ENCODE measurements at regions not wholly inside any gene's neighbourhood (a gene's known extent, or its start where the extent isn't known, plus 50 kb on each side); places are given as distances from the start of the nearest gene placed in this dataset.

DNA sequence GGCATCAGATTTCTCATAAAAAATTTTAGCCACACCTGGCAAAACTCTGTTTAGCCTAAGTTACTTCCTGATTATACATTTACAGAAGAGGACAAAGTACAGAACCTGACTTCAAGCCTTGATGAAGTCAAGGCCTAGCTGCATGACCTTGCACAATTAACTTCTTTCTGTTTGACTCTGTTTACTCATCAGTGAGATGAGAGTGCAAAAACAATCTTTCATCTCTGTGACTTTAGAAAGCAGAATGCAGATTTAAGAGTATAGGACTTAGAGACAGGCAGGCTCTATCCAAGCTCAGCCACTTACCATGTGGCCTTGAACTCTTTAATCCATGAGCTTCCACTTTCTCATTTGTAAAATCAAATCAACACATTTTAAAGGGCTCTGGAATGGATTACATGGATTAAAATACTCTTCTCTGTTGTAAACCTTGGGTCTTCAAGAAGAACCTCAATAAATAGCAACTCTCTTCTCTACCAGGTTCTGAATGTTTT is 1178.9 kb downstream of the FLRT2 start (continued):
- TF ChIP-seq, protein P1, sequence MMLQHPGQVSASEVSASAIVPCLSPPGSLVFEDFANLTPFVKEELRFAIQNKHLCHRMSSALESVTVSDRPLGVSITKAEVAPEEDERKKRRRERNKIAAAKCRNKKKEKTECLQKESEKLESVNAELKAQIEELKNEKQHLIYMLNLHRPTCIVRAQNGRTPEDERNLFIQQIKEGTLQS (IDR thresholded peaks at IDR 0.05) = peak; percentile 49
- peak; percentile 55 to 65 for TF ChIP-seq RXRA (IDR thresholded peaks at IDR 0.05)
- TF ChIP-seq FOXA2 (IDR thresholded peaks at IDR 0.05) = peak; percentile 84
- peak; percentile 90 for TF ChIP-seq SP1 (IDR thresholded peaks at IDR 0.05)
- no peak for TF ChIP-seq TAF1 (conservative IDR thresholded peaks at IDR 0.05)

DNA sequence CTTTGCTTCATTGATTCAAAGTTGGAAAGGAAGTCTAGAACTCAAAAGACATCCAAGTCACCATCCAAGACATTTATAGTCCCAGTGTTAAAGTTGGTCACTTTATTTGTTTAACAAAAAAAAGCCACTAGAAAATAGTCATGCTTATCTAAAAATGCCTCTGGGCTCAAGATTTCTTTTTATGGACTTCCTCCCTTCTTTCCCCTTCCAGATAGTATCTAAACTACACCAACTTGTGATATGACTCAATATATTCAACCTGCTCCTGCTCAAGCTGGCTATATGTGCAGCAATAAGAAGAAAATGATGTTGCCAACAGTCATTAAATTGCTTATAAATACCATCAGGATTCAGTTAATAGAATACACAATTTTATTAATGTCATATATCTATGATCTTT is 1177.1 kb downstream of the FLRT2 start:
- Histone ChIP-seq H3K4me1 (ENCODE audit: control insufficient read depth in 4 of 4, insufficient read depth in 4 of 4, low read length in 3 of 4) (peaks cover 1 to 20% (median 12%) of the 10 kb centered on the region in 4 donors), H3K4me3 (ENCODE audit: low read depth in 1 of 3, low read length in 3 of 3) (no peak overlapping the region), H3K27me3 (ENCODE audit: control insufficient read depth in 4 of 4, insufficient read depth in 4 of 4, low read length in 3 of 4) (no peaks in the 10 kb centered on the region), H3K9ac (ENCODE audit: low read depth in 1 of 2, low read length in 2 of 2) (no peak overlapping the region), H3K27ac (ENCODE audit: low read depth in 1 of 2, low read length in 2 of 2) (no peak overlapping the region), H3K9me3 (ENCODE audit: control insufficient read depth in 4 of 4, low read length in 3 of 4) (no peaks in the 10 kb centered on the region), H3K36me3 (ENCODE audit: control insufficient read depth in 4 of 4, insufficient read depth in 3 of 4, low read depth in 1 of 4, low read length in 3 of 4) (no peaks in the 10 kb centered on the region)
- DNase-seq (ENCODE audit: low spot score) = no peak
- TF ChIP-seq SP1 (IDR thresholded peaks at IDR 0.05) = no peak
- TF ChIP-seq, protein P2, sequence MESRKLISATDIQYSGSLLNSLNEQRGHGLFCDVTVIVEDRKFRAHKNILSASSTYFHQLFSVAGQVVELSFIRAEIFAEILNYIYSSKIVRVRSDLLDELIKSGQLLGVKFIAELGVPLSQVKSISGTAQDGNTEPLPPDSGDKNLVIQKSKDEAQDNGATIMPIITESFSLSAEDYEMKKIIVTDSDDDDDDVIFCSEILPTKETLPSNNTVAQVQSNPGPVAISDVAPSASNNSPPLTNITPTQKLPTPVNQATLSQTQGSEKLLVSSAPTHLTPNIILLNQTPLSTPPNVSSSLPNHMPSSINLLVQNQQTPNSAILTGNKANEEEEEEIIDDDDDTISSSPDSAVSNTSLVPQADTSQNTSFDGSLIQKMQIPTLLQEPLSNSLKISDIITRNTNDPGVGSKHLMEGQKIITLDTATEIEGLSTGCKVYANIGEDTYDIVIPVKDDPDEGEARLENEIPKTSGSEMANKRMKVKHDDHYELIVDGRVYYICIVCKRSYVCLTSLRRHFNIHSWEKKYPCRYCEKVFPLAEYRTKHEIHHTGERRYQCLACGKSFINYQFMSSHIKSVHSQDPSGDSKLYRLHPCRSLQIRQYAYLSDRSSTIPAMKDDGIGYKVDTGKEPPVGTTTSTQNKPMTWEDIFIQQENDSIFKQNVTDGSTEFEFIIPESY (IDR thresholded peaks at IDR 0.05) = no peak
- TF ChIP-seq, protein P3, sequence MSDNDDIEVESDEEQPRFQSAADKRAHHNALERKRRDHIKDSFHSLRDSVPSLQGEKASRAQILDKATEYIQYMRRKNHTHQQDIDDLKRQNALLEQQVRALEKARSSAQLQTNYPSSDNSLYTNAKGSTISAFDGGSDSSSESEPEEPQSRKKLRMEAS (IDR thresholded peaks at IDR 0.05) = no peak
- TF ChIP-seq NR2F2 (IDR thresholded peaks at IDR 0.05) = no peak

DNA sequence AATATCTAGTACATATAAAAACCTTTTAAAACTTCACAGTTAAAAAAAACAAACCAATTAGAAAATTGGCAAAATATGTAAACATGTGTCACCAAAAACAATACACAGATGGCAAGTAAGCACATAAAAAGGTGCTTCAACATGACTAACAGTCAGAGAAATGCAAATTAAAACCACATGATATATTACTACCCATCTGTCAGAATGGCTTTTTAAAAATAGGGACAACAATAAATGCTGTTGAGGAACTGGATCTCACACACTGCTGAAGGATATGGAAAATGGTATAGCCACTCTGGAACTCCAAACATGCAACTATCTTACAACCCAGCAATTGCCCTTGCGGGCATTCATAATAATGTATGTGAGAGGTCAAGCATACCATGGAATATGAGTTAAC is 1153.6 kb downstream of the FLRT2 start:
- no peak for DNase-seq (ENCODE audit: low spot score)
- Histone ChIP-seq H3K4me3 (ENCODE audit: low read depth in 1 of 3, low read length in 3 of 3) (no peak overlapping the region), H3K27ac (ENCODE audit: low read depth in 1 of 2, low read length in 2 of 2) (no peak overlapping the region), H3K27me3 (ENCODE audit: control insufficient read depth in 4 of 4, insufficient read depth in 4 of 4, low read length in 3 of 4) (peaks cover 0 to 2% (median 0%) of the 10 kb centered on the region in 4 donors), H3K9ac (ENCODE audit: low read depth in 1 of 2, low read length in 2 of 2) (no peak overlapping the region), H3K4me1 (ENCODE audit: control insufficient read depth in 4 of 4, insufficient read depth in 4 of 4, low read length in 3 of 4) (no peaks in the 10 kb centered on the region), H3K36me3 (ENCODE audit: control insufficient read depth in 4 of 4, insufficient read depth in 3 of 4, low read depth in 1 of 4, low read length in 3 of 4) (no peaks in the 10 kb centered on the region), H3K9me3 (ENCODE audit: control insufficient read depth in 4 of 4, low read length in 3 of 4) (no peaks in the 10 kb centered on the region)
- TF ChIP-seq RXRA (IDR thresholded peaks at IDR 0.05) (no peak), YY1 (IDR thresholded peaks at IDR 0.05) (no peak), HNF4G (IDR thresholded peaks at IDR 0.05) (no peak), SP1 (IDR thresholded peaks at IDR 0.05) (no peak), JUND (IDR thresholded peaks at IDR 0.05) (no peak)
- TF ChIP-seq, protein P2 (IDR thresholded peaks at IDR 0.05) = no peak
- TF ChIP-seq, protein P3 (IDR thresholded peaks at IDR 0.05) = no peak
- TF ChIP-seq, protein P4, sequence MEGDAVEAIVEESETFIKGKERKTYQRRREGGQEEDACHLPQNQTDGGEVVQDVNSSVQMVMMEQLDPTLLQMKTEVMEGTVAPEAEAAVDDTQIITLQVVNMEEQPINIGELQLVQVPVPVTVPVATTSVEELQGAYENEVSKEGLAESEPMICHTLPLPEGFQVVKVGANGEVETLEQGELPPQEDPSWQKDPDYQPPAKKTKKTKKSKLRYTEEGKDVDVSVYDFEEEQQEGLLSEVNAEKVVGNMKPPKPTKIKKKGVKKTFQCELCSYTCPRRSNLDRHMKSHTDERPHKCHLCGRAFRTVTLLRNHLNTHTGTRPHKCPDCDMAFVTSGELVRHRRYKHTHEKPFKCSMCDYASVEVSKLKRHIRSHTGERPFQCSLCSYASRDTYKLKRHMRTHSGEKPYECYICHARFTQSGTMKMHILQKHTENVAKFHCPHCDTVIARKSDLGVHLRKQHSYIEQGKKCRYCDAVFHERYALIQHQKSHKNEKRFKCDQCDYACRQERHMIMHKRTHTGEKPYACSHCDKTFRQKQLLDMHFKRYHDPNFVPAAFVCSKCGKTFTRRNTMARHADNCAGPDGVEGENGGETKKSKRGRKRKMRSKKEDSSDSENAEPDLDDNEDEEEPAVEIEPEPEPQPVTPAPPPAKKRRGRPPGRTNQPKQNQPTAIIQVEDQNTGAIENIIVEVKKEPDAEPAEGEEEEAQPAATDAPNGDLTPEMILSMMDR (IDR thresholded peaks at IDR 0.05; ENCODE audit: low read depth, low read length, missing input control) = no peak
- WGBS = 92% methylated on average over 1 of the region's 1 CpG
